Esophagus squamous epithelium (tissue), 4 donors: ENCODE measurements at regions not wholly inside any gene's neighbourhood (a gene's known extent, or its start where the extent isn't known, plus 50 kb on each side); places are given as distances from the start of the nearest gene placed in this dataset.

ENCODE experiments used
- POLR2A ChIP-seq, 4 donors: fragments of 450-650 bp; IDR thresholded peaks; one replicate each; pipeline ENCODE4 v1.6.1; 2017; ENCODE audit warnings: antibody characterized with exemption in 4 of 4, mild to moderate bottlenecking in 4 of 4, moderate library complexity in 3 of 4
- TF ChIP-seq, protein P1 (sequence below), 6 experiments: fragments of 450-650 bp in 4 of 6; fragments of 200-600 bp in 2 of 6; sonication (generic) in 2 of 6; IDR thresholded peaks; one replicate each; pipeline ENCODE4 v1.5.1; 2016 to 2019; ENCODE audit warnings: antibody characterized with exemption in 6 of 6, mild to moderate bottlenecking in 4 of 6, moderate library complexity in 4 of 6

GRCh38 chr7:1365846-1366245 is 93.4 kb downstream of the MICALL2 start:
- TF ChIP-seq, protein P1, sequence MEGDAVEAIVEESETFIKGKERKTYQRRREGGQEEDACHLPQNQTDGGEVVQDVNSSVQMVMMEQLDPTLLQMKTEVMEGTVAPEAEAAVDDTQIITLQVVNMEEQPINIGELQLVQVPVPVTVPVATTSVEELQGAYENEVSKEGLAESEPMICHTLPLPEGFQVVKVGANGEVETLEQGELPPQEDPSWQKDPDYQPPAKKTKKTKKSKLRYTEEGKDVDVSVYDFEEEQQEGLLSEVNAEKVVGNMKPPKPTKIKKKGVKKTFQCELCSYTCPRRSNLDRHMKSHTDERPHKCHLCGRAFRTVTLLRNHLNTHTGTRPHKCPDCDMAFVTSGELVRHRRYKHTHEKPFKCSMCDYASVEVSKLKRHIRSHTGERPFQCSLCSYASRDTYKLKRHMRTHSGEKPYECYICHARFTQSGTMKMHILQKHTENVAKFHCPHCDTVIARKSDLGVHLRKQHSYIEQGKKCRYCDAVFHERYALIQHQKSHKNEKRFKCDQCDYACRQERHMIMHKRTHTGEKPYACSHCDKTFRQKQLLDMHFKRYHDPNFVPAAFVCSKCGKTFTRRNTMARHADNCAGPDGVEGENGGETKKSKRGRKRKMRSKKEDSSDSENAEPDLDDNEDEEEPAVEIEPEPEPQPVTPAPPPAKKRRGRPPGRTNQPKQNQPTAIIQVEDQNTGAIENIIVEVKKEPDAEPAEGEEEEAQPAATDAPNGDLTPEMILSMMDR (IDR thresholded peaks at IDR 0.05) = no peak
- TF ChIP-seq POLR2A (IDR thresholded peaks at IDR 0.05) = no peak
